GM23338 (cell line): ENCODE measurements at regions not wholly inside any gene's neighbourhood (a gene's known extent, or its start where the extent isn't known, plus 50 kb on each side); places are given as distances from the start of the nearest gene placed in this dataset.

ENCODE experiments used
- ATAC-seq: fragments of 200-7000 bp; cut with Tn5 transposase; 3 replicates; pipeline ENCODE4 v1.9.1; 2020
- DNase-seq: peaks from one replicate; pipeline ENCODE4 v3.0.0-alpha.2; 2015; ENCODE audit warnings: low spot score
- H2AFZ ChIP-seq: fragments of 200-600 bp; sonication (generic); 2 replicates; pipeline ENCODE4 v1.8.0; 2016; ENCODE audit warnings: antibody characterized with exemption, mild to moderate bottlenecking, moderate library complexity
- H3F3A ChIP-seq: fragments of 200-600 bp; sonication (generic); replicated peaks from 2 replicates; pipeline ENCODE4 v1.8.0; 2017; ENCODE audit warnings: antibody characterized with exemption, mixed run types, low read depth
- H3K27ac ChIP-seq: fragments of 200-600 bp; sonication (generic); 2 replicates; pipeline ENCODE4 v1.6.1; 2016; ENCODE audit warnings: low read depth
- H3K27me3 ChIP-seq: fragments of 200-600 bp; sonication (generic); 2 replicates; pipeline ENCODE4 v1.8.0; 2016; ENCODE audit warnings: mild to moderate bottlenecking, mixed run types, moderate library complexity; ENCODE audit not compliant: insufficient read depth
- H3K36me3 ChIP-seq: fragments of 200-600 bp; sonication (generic); 2 replicates; pipeline ENCODE4 v1.8.0; 2016; ENCODE audit warnings: mild to moderate bottlenecking; ENCODE audit not compliant: insufficient read depth
- H3K4me1 ChIP-seq: fragments of 200-600 bp; sonication (generic); 2 replicates; pipeline ENCODE4 v1.8.0; 2016; ENCODE audit warnings: mild to moderate bottlenecking, moderate library complexity; ENCODE audit not compliant: insufficient read depth
- H3K4me2 ChIP-seq: fragments of 200-600 bp; sonication (generic); 2 replicates; pipeline ENCODE4 v1.7.1; 2017; ENCODE audit warnings: mixed run types
- H3K4me3 ChIP-seq: fragments of 200-600 bp; sonication (generic); 2 replicates; pipeline ENCODE4 v1.6.1; 2016; ENCODE audit warnings: mixed run types
- H3K79me2 ChIP-seq: fragments of 200-600 bp; sonication (generic); replicated peaks from 2 replicates; pipeline ENCODE4 v1.8.0; 2017; ENCODE audit warnings: mild to moderate bottlenecking; ENCODE audit not compliant: insufficient read depth
- H3K9me2 ChIP-seq: fragments of 200-600 bp; sonication (generic); 2 replicates; pipeline ENCODE4 v1.8.0; 2017; ENCODE audit not compliant: insufficient read depth
- H4K20me1 ChIP-seq: fragments of 200-600 bp; sonication (generic); replicated peaks from 2 replicates; pipeline ENCODE4 v1.8.0; 2017; ENCODE audit warnings: mild to moderate bottlenecking; ENCODE audit not compliant: insufficient read depth
- H3K27ac Mint-ChIP-seq: 2 replicates; pipeline ENCODE4 v1.8.0; 2020; ENCODE audit warnings: inconsistent platforms, mild to moderate bottlenecking, moderate library complexity, mixed read lengths
- H3K27me3 Mint-ChIP-seq: 3 replicates; pipeline ENCODE4 v1.8.0; 2022; ENCODE audit warnings: low read depth, mild to moderate bottlenecking, moderate library complexity, mixed read lengths, inconsistent platforms; ENCODE audit not compliant: insufficient read depth, poor library complexity
- H3K36me3 Mint-ChIP-seq: 3 replicates; pipeline ENCODE4 v1.8.0; 2021; ENCODE audit warnings: low read depth, mild to moderate bottlenecking, inconsistent platforms, moderate library complexity, mixed read lengths
- H3K4me1 Mint-ChIP-seq: 3 replicates; pipeline ENCODE4 v1.8.0; 2020; ENCODE audit warnings: mild to moderate bottlenecking, inconsistent platforms, mixed read lengths
- H3K4me3 Mint-ChIP-seq: 3 replicates; pipeline ENCODE4 v1.8.0; 2021; ENCODE audit warnings: moderate library complexity, mild to moderate bottlenecking, inconsistent platforms, mixed read lengths
- H3K9me3 Mint-ChIP-seq: 3 replicates; pipeline ENCODE4 v1.8.0; 2020; ENCODE audit warnings: moderate library complexity, mild to moderate bottlenecking, inconsistent platforms, mixed read lengths
- CREB1 ChIP-seq: fragments of 250-450 bp; sonication (Bioruptor Pico); IDR thresholded peaks from 2 replicates; pipeline ENCODE4 v1.5.0; 2020; ENCODE audit warnings: low read depth, mild to moderate bottlenecking, moderate library complexity
- EZH2 ChIP-seq: fragments of 200-600 bp; sonication (generic); IDR thresholded peaks from one replicate; pipeline ENCODE4 v1.8.0; 2017; ENCODE audit warnings: antibody characterized with exemption, mild to moderate bottlenecking, low read depth; ENCODE audit not compliant: unreplicated experiment
- EZH2phosphoT487 ChIP-seq: fragments of 200-600 bp; sonication (generic); IDR thresholded peaks from one replicate; pipeline ENCODE4 v1.8.1; 2018; ENCODE audit warnings: antibody characterized with exemption; ENCODE audit not compliant: unreplicated experiment
- JUNB ChIP-seq: IDR thresholded peaks from one replicate; pipeline ENCODE4 v1.6.1; 2016; ENCODE audit warnings: antibody characterized with exemption; ENCODE audit not compliant: unreplicated experiment
- NANOG ChIP-seq: IDR thresholded peaks from 2 replicates; pipeline ENCODE4 v1.6.1; 2016; ENCODE audit warnings: antibody characterized with exemption, borderline replicate concordance
- POLR2AphosphoS5 ChIP-seq: IDR thresholded peaks from 2 replicates; pipeline ENCODE4 v1.6.1; 2016; ENCODE audit warnings: antibody characterized with exemption, low read depth
- STAT1 ChIP-seq: IDR thresholded peaks from one replicate; pipeline ENCODE4 v1.6.1; 2016; ENCODE audit warnings: antibody characterized with exemption; ENCODE audit not compliant: unreplicated experiment
- ZNF114 ChIP-seq: fragments of 250-450 bp; sonication (Bioruptor Pico); IDR thresholded peaks from 2 replicates; pipeline ENCODE4 v1.5.0; 2020; ENCODE audit warnings: mild to moderate bottlenecking, moderate library complexity
- ZNF331 ChIP-seq: fragments of 250-450 bp; sonication (Bioruptor Pico); IDR thresholded peaks from 2 replicates; pipeline ENCODE4 v1.5.0; 2020; ENCODE audit warnings: low read depth, mild to moderate bottlenecking, moderate library complexity
- TF ChIP-seq, protein P1 (sequence below): IDR thresholded peaks from 2 replicates; pipeline ENCODE4 v1.6.1; 2016; ENCODE audit warnings: antibody characterized with exemption
- TF ChIP-seq, protein P2 (sequence below): fragments of 250-450 bp; sonication (Bioruptor Pico); IDR thresholded peaks from 2 replicates; pipeline ENCODE4 v1.5.0; 2020; ENCODE audit warnings: mild to moderate bottlenecking, moderate library complexity
- TF ChIP-seq, protein P3 (sequence below), 2 experiments: fragments of 200-600 bp in 1 of 2; sonication (generic) in 1 of 2; conservative IDR thresholded peaks; 2 replicates each; pipeline versions ENCODE4 v1.5.1 to v1.6.1; 2016 to 2017; ENCODE audit warnings: antibody characterized with exemption in 2 of 2, low read depth in 2 of 2, mild to moderate bottlenecking in 2 of 2, moderate library complexity in 1 of 2
- TF ChIP-seq, protein P4 (sequence below): IDR thresholded peaks from one replicate; pipeline ENCODE4 v1.6.1; 2018; ENCODE audit warnings: antibody characterized with exemption; ENCODE audit not compliant: unreplicated experiment

DNA sequence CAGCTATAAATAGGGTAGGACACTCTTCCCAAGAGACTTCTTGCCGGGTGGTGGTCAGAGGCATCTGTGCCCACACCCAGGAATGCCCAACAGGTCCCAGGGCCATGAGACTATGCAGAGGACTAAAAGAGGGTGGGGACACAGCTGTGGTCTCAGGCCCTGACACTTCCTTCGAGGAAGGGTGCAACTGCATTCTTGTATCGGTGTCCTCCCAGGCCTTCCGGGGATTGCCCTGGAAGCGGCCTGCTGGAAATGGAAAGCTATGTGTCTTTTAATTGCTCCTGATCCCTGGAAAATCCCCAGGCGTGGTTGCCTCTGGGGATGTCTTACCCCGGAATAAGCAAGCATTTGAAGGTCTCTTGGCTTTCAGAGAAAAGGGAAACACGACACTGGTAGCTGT is 176.7 kb downstream of the SOX11 start:
- no peak overlapping the region for H3K4me3 ChIP-seq
- Mint-ChIP-seq H3K4me3 (no peak overlapping the region), H3K4me1 (no peaks in the 10 kb centered on the region), H3K9me3 (peaks cover 42% of the 10 kb centered on the region), H3K36me3 (peaks cover 5% of the 10 kb centered on the region; the same call in 1 of the 3 replicates), H3K27ac (no peak overlapping the region), H3K27me3 (peaks cover 3% of the 10 kb centered on the region)
- no peak for DNase-seq
- H3K4me1 ChIP-seq, result no peaks in the 10 kb centered on the region
- no peaks in the 10 kb centered on the region for H3K36me3 ChIP-seq
- H3F3A ChIP-seq, result no peaks in the 10 kb centered on the region
- no peak overlapping the region; the same call in 1 of the 2 replicates for H2AFZ ChIP-seq
- no peaks in the 10 kb centered on the region for H3K79me2 ChIP-seq
- no peaks in the 10 kb centered on the region for H3K9me2 ChIP-seq
- TF ChIP-seq NANOG, result no peak
- TF ChIP-seq, protein P1, sequence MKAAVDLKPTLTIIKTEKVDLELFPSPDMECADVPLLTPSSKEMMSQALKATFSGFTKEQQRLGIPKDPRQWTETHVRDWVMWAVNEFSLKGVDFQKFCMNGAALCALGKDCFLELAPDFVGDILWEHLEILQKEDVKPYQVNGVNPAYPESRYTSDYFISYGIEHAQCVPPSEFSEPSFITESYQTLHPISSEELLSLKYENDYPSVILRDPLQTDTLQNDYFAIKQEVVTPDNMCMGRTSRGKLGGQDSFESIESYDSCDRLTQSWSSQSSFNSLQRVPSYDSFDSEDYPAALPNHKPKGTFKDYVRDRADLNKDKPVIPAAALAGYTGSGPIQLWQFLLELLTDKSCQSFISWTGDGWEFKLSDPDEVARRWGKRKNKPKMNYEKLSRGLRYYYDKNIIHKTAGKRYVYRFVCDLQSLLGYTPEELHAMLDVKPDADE, result no peak
- TF ChIP-seq, protein P2, sequence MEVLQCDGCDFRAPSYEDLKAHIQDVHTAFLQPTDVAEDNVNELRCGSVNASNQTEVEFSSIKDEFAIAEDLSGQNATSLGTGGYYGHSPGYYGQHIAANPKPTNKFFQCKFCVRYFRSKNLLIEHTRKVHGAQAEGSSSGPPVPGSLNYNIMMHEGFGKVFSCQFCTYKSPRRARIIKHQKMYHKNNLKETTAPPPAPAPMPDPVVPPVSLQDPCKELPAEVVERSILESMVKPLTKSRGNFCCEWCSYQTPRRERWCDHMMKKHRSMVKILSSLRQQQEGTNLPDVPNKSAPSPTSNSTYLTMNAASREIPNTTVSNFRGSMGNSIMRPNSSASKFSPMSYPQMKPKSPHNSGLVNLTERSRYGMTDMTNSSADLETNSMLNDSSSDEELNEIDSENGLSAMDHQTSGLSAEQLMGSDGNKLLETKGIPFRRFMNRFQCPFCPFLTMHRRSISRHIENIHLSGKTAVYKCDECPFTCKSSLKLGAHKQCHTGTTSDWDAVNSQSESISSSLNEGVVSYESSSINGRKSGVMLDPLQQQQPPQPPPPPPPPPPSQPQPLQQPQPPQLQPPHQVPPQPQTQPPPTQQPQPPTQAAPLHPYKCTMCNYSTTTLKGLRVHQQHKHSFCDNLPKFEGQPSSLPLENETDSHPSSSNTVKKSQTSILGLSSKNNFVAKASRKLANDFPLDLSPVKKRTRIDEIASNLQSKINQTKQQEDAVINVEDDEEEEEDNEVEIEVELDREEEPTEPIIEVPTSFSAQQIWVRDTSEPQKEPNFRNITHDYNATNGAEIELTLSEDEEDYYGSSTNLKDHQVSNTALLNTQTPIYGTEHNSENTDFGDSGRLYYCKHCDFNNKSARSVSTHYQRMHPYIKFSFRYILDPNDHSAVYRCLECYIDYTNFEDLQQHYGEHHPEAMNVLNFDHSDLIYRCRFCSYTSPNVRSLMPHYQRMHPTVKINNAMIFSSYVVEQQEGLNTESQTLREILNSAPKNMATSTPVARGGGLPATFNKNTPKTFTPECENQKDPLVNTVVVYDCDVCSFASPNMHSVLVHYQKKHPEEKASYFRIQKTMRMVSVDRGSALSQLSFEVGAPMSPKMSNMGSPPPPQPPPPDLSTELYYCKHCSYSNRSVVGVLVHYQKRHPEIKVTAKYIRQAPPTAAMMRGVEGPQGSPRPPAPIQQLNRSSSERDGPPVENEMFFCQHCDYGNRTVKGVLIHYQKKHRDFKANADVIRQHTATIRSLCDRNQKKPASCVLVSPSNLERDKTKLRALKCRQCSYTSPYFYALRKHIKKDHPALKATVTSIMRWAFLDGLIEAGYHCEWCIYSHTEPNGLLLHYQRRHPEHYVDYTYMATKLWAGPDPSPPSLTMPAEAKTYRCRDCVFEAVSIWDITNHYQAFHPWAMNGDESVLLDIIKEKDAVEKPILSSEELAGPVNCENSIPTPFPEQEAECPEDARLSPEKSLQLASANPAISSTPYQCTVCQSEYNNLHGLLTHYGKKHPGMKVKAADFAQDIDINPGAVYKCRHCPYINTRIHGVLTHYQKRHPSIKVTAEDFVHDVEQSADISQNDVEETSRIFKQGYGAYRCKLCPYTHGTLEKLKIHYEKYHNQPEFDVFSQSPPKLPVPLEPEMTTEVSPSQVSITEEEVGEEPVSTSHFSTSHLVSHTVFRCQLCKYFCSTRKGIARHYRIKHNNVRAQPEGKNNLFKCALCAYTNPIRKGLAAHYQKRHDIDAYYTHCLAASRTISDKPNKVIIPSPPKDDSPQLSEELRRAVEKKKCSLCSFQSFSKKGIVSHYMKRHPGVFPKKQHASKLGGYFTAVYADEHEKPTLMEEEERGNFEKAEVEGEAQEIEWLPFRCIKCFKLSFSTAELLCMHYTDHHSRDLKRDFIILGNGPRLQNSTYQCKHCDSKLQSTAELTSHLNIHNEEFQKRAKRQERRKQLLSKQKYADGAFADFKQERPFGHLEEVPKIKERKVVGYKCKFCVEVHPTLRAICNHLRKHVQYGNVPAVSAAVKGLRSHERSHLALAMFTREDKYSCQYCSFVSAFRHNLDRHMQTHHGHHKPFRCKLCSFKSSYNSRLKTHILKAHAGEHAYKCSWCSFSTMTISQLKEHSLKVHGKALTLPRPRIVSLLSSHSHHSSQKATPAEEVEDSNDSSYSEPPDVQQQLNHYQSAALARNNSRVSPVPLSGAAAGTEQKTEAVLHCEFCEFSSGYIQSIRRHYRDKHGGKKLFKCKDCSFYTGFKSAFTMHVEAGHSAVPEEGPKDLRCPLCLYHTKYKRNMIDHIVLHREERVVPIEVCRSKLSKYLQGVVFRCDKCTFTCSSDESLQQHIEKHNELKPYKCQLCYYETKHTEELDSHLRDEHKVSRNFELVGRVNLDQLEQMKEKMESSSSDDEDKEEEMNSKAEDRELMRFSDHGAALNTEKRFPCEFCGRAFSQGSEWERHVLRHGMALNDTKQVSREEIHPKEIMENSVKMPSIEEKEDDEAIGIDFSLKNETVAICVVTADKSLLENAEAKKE (CRISPR knock-in tag), result no peak
- TF ChIP-seq, protein P3, sequence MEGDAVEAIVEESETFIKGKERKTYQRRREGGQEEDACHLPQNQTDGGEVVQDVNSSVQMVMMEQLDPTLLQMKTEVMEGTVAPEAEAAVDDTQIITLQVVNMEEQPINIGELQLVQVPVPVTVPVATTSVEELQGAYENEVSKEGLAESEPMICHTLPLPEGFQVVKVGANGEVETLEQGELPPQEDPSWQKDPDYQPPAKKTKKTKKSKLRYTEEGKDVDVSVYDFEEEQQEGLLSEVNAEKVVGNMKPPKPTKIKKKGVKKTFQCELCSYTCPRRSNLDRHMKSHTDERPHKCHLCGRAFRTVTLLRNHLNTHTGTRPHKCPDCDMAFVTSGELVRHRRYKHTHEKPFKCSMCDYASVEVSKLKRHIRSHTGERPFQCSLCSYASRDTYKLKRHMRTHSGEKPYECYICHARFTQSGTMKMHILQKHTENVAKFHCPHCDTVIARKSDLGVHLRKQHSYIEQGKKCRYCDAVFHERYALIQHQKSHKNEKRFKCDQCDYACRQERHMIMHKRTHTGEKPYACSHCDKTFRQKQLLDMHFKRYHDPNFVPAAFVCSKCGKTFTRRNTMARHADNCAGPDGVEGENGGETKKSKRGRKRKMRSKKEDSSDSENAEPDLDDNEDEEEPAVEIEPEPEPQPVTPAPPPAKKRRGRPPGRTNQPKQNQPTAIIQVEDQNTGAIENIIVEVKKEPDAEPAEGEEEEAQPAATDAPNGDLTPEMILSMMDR (conservative IDR thresholded peaks at IDR 0.05; ENCODE audit: low read depth in 2 of 2), result no peak
- no peak for TF ChIP-seq POLR2AphosphoS5
- TF ChIP-seq ZNF331 (CRISPR knock-in tag), result no peak
- no peak for TF ChIP-seq STAT1
- TF ChIP-seq EZH2phosphoT487, result no peak
- TF ChIP-seq ZNF114 (CRISPR knock-in tag), result no peak
- no peak for TF ChIP-seq JUNB
- TF ChIP-seq CREB1 (CRISPR knock-in tag), result no peak
- TF ChIP-seq, protein P4, sequence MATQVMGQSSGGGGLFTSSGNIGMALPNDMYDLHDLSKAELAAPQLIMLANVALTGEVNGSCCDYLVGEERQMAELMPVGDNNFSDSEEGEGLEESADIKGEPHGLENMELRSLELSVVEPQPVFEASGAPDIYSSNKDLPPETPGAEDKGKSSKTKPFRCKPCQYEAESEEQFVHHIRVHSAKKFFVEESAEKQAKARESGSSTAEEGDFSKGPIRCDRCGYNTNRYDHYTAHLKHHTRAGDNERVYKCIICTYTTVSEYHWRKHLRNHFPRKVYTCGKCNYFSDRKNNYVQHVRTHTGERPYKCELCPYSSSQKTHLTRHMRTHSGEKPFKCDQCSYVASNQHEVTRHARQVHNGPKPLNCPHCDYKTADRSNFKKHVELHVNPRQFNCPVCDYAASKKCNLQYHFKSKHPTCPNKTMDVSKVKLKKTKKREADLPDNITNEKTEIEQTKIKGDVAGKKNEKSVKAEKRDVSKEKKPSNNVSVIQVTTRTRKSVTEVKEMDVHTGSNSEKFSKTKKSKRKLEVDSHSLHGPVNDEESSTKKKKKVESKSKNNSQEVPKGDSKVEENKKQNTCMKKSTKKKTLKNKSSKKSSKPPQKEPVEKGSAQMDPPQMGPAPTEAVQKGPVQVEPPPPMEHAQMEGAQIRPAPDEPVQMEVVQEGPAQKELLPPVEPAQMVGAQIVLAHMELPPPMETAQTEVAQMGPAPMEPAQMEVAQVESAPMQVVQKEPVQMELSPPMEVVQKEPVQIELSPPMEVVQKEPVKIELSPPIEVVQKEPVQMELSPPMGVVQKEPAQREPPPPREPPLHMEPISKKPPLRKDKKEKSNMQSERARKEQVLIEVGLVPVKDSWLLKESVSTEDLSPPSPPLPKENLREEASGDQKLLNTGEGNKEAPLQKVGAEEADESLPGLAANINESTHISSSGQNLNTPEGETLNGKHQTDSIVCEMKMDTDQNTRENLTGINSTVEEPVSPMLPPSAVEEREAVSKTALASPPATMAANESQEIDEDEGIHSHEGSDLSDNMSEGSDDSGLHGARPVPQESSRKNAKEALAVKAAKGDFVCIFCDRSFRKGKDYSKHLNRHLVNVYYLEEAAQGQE, result no peak
- TF ChIP-seq EZH2, result no peak
- H4K20me1 ChIP-seq, result no peaks in the 10 kb centered on the region
- H3K4me2 ChIP-seq, result no peak overlapping the region
- H3K27me3 ChIP-seq, result no peaks in the 10 kb centered on the region
- no peak for ATAC-seq
- no peak overlapping the region for H3K27ac ChIP-seq
